H9 (cell line): ENCODE measurements at regions not wholly inside any gene's neighbourhood (a gene's known extent, or its start where the extent isn't known, plus 50 kb on each side); places are given as distances from the start of the nearest gene placed in this dataset.

Source experiments
- DNase-seq: peaks from one replicate; pipeline ENCODE4 v3.0.0-alpha.2; 2017
- H2AFZ ChIP-seq: one replicate; pipeline ENCODE4 v1.6.1; 2013; ENCODE audit warnings: mild to moderate bottlenecking, low read length, control low read depth, moderate library complexity
- H2AK5ac ChIP-seq: 2 replicates; pipeline ENCODE4 v1.6.1; 2013; ENCODE audit warnings: low read length, control low read depth, mixed read lengths; ENCODE audit not compliant: insufficient read length
- H2BK120ac ChIP-seq: one replicate; pipeline ENCODE4 v1.6.1; 2013; ENCODE audit warnings: low read depth, mild to moderate bottlenecking, low read length, control low read depth, inconsistent platforms; ENCODE audit not compliant: poor library complexity, severe bottlenecking
- H2BK12ac ChIP-seq: 2 replicates; pipeline ENCODE4 v1.6.1; 2013; ENCODE audit warnings: low read length, control low read depth, mixed read lengths, low read depth; ENCODE audit not compliant: insufficient read length
- H2BK15ac ChIP-seq: 2 replicates; pipeline ENCODE4 v1.6.1; 2013; ENCODE audit warnings: low read depth, low read length, control low read depth
- H2BK20ac ChIP-seq: one replicate; pipeline ENCODE4 v1.6.1; 2013; ENCODE audit warnings: low read depth, mild to moderate bottlenecking, low read length, control low read depth, inconsistent platforms; ENCODE audit not compliant: poor library complexity, severe bottlenecking
- H2BK5ac ChIP-seq: 2 replicates; pipeline ENCODE4 v1.6.1; 2013; ENCODE audit warnings: low read length, control low read depth, mixed read lengths; ENCODE audit not compliant: insufficient read length
- H3K14ac ChIP-seq: 2 replicates; pipeline ENCODE4 v1.6.1; 2013; ENCODE audit warnings: low read length, control low read depth; ENCODE audit not compliant: insufficient read depth
- H3K18ac ChIP-seq: 2 replicates; pipeline ENCODE4 v1.6.1; 2013; ENCODE audit warnings: low read depth, mild to moderate bottlenecking, mixed read lengths, low read length, control low read depth; ENCODE audit not compliant: insufficient read length
- H3K23ac ChIP-seq: 2 replicates; pipeline ENCODE4 v1.6.1; 2013; ENCODE audit warnings: low read length, control low read depth, mixed read lengths, low read depth; ENCODE audit not compliant: insufficient read length
- H3K23me2 ChIP-seq: 2 replicates; pipeline ENCODE4 v1.6.1; 2013; ENCODE audit warnings: low read depth, mild to moderate bottlenecking, mixed read lengths, low read length, control low read depth; ENCODE audit not compliant: insufficient read length, poor library complexity, severe bottlenecking
- H3K27ac ChIP-seq: 2 replicates; pipeline ENCODE4 v1.5.1; 2013; ENCODE audit warnings: low read length, control low read depth, mixed read lengths, low read depth; ENCODE audit not compliant: insufficient read length
- H3K27me3 ChIP-seq: 2 replicates; pipeline ENCODE4 v1.6.1; 2013; ENCODE audit warnings: low read length, control low read depth, inconsistent platforms; ENCODE audit not compliant: insufficient read depth
- H3K4ac ChIP-seq: 2 replicates; pipeline ENCODE4 v1.6.1; 2013; ENCODE audit warnings: low read depth, mild to moderate bottlenecking, control low read depth, inconsistent platforms, low read length, moderate library complexity
- H3K4me1 ChIP-seq: 2 replicates; pipeline ENCODE4 v1.6.1; 2013; ENCODE audit warnings: low read length, control low read depth, inconsistent platforms; ENCODE audit not compliant: insufficient read depth
- H3K4me2 ChIP-seq: 2 replicates; pipeline ENCODE4 v1.6.1; 2013; ENCODE audit warnings: low read length, control low read depth, mixed read lengths; ENCODE audit not compliant: insufficient read length, insufficient read depth
- H3K56ac ChIP-seq: 2 replicates; pipeline ENCODE4 v1.6.1; 2013; ENCODE audit warnings: low read depth, mild to moderate bottlenecking, mixed read lengths, low read length, control low read depth; ENCODE audit not compliant: insufficient read length
- H3K79me1 ChIP-seq: 2 replicates; pipeline ENCODE4 v1.6.1; 2013; ENCODE audit warnings: low read depth, mild to moderate bottlenecking, moderate library complexity, low read length, control low read depth, inconsistent platforms; ENCODE audit not compliant: insufficient read depth, poor library complexity, severe bottlenecking
- H3K79me2 ChIP-seq: 2 replicates; pipeline ENCODE4 v1.6.1; 2013; ENCODE audit warnings: low read length, control low read depth, inconsistent platforms; ENCODE audit not compliant: insufficient read depth
- H3K9ac ChIP-seq: 2 replicates; pipeline ENCODE4 v1.6.1; 2013; ENCODE audit warnings: low read length, control low read depth, mixed read lengths; ENCODE audit not compliant: insufficient read length; ENCODE audit errors: extremely low read depth
- H3K9me3 ChIP-seq: one replicate; pipeline ENCODE4 v1.6.1; 2013; ENCODE audit warnings: low read depth, low read length, inconsistent platforms; ENCODE audit not compliant: control insufficient read depth
- H3T11ph ChIP-seq: one replicate; pipeline ENCODE4 v1.6.1; 2013; ENCODE audit warnings: mild to moderate bottlenecking, low read length, control low read depth, inconsistent platforms
- H4K20me1 ChIP-seq: one replicate; pipeline ENCODE4 v1.6.1; 2013; ENCODE audit not compliant: control insufficient read depth, insufficient read length, insufficient read depth
- H4K5ac ChIP-seq: 2 replicates; pipeline ENCODE4 v1.6.1; 2013; ENCODE audit warnings: low read depth, mild to moderate bottlenecking, mixed read lengths, low read length, control low read depth; ENCODE audit not compliant: insufficient read length
- H4K8ac ChIP-seq: replicated peaks from 2 replicates; pipeline ENCODE4 v1.6.1; 2013; ENCODE audit warnings: low read length, control low read depth, mixed read lengths, low read depth; ENCODE audit not compliant: insufficient read length
- H4K91ac ChIP-seq: 2 replicates; pipeline ENCODE4 v1.6.1; 2013; ENCODE audit warnings: low read depth, mild to moderate bottlenecking, moderate library complexity, mixed read lengths, low read length, control low read depth; ENCODE audit not compliant: insufficient read length
- H3K27ac Mint-ChIP-seq, 3 experiments: 2 replicates in 2 of 3; 3 replicates in 1 of 3; pipeline ENCODE4 v1.8.0; 2020 to 2021; ENCODE audit warnings: mixed read lengths in 3 of 3, mild to moderate bottlenecking in 1 of 3, moderate library complexity in 1 of 3
- H3K27me3 Mint-ChIP-seq: 2 replicates; pipeline ENCODE4 v1.8.0; 2021; ENCODE audit warnings: low read depth, mild to moderate bottlenecking, moderate library complexity, mixed read lengths
- H3K36me3 Mint-ChIP-seq, 3 experiments: 2 replicates in 2 of 3; 3 replicates in 1 of 3; pipeline ENCODE4 v1.8.0; 2020 to 2021; ENCODE audit warnings: low read depth in 3 of 3, mixed read lengths in 3 of 3; ENCODE audit not compliant: insufficient read depth in 1 of 3
- H3K4me1 Mint-ChIP-seq, 2 experiments: 2 replicates each; pipeline ENCODE4 v1.8.0; 2020; ENCODE audit warnings: mixed read lengths in 2 of 2
- H3K4me3 Mint-ChIP-seq, 2 experiments: 2 replicates in 1 of 2; 3 replicates in 1 of 2; pipeline ENCODE4 v1.8.0; 2020 to 2021; ENCODE audit warnings: mild to moderate bottlenecking in 2 of 2, mixed read lengths in 2 of 2, moderate library complexity in 1 of 2
- H3K9me3 Mint-ChIP-seq, 2 experiments: 2 replicates in 1 of 2; 3 replicates in 1 of 2; pipeline ENCODE4 v1.8.0; 2020; ENCODE audit warnings: mild to moderate bottlenecking in 2 of 2, mixed read lengths in 2 of 2, moderate library complexity in 1 of 2
- WGBS: extraction: QIAGEN DNeasy Blood & Tissue Kit; methylation state at CpG from one replicate; pipeline ENCODE4 v1.1.7; 2013; ENCODE audit warnings: missing lambda C conversion rate, low lambda C conversion rate, mixed read lengths; ENCODE audit not compliant: insufficient read length; ENCODE audit errors: extremely low coverage; 5-methylcytosine and 5-hydroxymethylcytosine counted together
- TF ChIP-seq, protein P1 (sequence below): fragments of 200-600 bp; sonication (generic); conservative IDR thresholded peaks from 3 replicates; pipeline ENCODE4 v1.8.0; 2021; ENCODE audit warnings: antibody characterized with exemption, mild to moderate bottlenecking

DNA sequence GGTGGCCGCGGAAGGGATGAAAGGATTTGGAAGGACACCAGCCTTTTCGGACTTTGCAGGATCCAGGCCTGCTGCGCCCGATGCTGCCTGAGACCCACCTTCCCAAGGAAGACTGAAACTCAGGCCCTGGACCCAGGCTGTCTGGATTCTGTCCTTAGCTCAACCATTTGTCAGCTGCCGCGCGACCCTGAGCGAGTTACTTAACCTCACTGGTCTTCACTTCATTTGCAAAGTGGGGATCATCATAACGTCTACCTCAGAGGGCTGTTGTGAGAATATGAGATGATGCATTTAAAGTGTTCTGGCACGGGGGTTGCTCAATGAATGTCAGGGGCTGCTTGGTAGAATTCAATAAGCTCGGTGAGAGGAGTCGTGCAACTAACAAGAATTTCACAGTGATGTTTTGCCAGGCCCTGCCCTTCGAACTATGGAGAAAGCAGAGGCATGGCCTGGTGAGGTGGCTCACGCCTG lies 104.2 kb upstream of the PRDM1 start:
- TF ChIP-seq, protein P1, sequence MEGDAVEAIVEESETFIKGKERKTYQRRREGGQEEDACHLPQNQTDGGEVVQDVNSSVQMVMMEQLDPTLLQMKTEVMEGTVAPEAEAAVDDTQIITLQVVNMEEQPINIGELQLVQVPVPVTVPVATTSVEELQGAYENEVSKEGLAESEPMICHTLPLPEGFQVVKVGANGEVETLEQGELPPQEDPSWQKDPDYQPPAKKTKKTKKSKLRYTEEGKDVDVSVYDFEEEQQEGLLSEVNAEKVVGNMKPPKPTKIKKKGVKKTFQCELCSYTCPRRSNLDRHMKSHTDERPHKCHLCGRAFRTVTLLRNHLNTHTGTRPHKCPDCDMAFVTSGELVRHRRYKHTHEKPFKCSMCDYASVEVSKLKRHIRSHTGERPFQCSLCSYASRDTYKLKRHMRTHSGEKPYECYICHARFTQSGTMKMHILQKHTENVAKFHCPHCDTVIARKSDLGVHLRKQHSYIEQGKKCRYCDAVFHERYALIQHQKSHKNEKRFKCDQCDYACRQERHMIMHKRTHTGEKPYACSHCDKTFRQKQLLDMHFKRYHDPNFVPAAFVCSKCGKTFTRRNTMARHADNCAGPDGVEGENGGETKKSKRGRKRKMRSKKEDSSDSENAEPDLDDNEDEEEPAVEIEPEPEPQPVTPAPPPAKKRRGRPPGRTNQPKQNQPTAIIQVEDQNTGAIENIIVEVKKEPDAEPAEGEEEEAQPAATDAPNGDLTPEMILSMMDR, result no peak
- Histone ChIP-seq H3K4ac (no peak overlapping the region), H3K27ac (no peak overlapping the region), H2AK5ac (no peak overlapping the region), H4K8ac (no peak overlapping the region), H3K27me3 (peaks cover 52% of the 10 kb centered on the region), H4K20me1 (no peaks in the 10 kb centered on the region), H2BK20ac (no peak overlapping the region), H2BK120ac (no peak overlapping the region), H2BK12ac (no peak overlapping the region), H4K91ac (no peak overlapping the region), H4K5ac (no peak overlapping the region), H2BK5ac (no peak overlapping the region), H3K9ac (no peak overlapping the region), H3K14ac (no peak overlapping the region; the same call in 1 of the 2 replicates), H2AFZ (no peak overlapping the region), H2BK15ac (no peak overlapping the region), H3K79me2 (no peaks in the 10 kb centered on the region), H3T11ph (no peak overlapping the region), H3K4me1 (peaks cover 5% of the 10 kb centered on the region; the same call in 1 of the 2 replicates), H3K9me3 (no peaks in the 10 kb centered on the region), H3K23me2 (peaks cover 18% of the 10 kb centered on the region), H3K23ac (no peak overlapping the region), H3K4me2 (peak overlapping the region; percentile 46), H3K18ac (no peak overlapping the region), H3K56ac (no peak overlapping the region), H3K79me1 (no peaks in the 10 kb centered on the region)
- Mint-ChIP-seq H3K27ac (no peak overlapping the region), H3K4me3 (peak overlapping the region; percentile 67 to 74), H3K9me3 (peaks cover 0 to 6% of the 10 kb centered on the region in 2 experiments; a peak in 4 of 5 replicates), H3K27me3 (peaks cover 90% of the 10 kb centered on the region), H3K4me1 (peaks cover 16 to 25% of the 10 kb centered on the region in 2 experiments), H3K36me3 (peaks cover 0 to 4% (median 0%) of the 10 kb centered on the region in 3 experiments; a peak in 3 of 7 replicates)
- WGBS, result no CpG with 5 or more reads among the region's 15 CpGs
- no peak for DNase-seq
